Esophagus squamous epithelium (tissue), 4 donors: ENCODE measurements at regions not wholly inside any gene's neighbourhood (a gene's known extent, or its start where the extent isn't known, plus 50 kb on each side); places are given as distances from the start of the nearest gene placed in this dataset.

Experiments
- POLR2A ChIP-seq, 4 donors: fragments of 450-650 bp; IDR thresholded peaks; one replicate each; pipeline ENCODE4 v1.6.1; 2017; ENCODE audit warnings: antibody characterized with exemption in 4 of 4, mild to moderate bottlenecking in 4 of 4, moderate library complexity in 3 of 4
- TF ChIP-seq, protein P1 (sequence below), 6 experiments: fragments of 450-650 bp in 4 of 6; fragments of 200-600 bp in 2 of 6; sonication (generic) in 2 of 6; IDR thresholded peaks; one replicate each; pipeline ENCODE4 v1.5.1; 2016 to 2019; ENCODE audit warnings: antibody characterized with exemption in 6 of 6, mild to moderate bottlenecking in 4 of 6, moderate library complexity in 4 of 6

DNA sequence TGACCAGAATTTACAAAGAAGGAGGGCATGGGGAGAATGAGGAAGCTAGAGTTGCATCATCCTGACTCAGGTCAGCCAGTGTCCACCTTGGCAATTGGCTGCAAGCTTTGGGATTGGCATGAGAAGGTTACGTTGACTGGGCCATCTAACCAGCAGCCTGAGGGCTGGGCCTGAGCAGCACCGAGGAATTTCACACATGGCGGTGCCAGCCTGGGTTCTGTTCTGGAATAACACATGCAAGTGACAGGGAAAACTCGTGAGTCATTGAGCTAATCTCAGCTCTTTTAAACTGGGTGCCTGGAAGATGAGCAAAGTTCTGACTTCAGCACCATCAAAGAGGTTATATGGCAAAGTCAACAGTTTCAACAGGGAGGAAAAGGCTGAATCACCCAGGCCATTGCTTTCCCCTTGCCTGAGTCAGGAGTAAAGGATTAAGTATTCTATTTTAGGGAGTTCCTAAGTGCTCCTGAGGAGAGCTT is 543.2 kb upstream of the TBX3 start:
- TF ChIP-seq, protein P1, sequence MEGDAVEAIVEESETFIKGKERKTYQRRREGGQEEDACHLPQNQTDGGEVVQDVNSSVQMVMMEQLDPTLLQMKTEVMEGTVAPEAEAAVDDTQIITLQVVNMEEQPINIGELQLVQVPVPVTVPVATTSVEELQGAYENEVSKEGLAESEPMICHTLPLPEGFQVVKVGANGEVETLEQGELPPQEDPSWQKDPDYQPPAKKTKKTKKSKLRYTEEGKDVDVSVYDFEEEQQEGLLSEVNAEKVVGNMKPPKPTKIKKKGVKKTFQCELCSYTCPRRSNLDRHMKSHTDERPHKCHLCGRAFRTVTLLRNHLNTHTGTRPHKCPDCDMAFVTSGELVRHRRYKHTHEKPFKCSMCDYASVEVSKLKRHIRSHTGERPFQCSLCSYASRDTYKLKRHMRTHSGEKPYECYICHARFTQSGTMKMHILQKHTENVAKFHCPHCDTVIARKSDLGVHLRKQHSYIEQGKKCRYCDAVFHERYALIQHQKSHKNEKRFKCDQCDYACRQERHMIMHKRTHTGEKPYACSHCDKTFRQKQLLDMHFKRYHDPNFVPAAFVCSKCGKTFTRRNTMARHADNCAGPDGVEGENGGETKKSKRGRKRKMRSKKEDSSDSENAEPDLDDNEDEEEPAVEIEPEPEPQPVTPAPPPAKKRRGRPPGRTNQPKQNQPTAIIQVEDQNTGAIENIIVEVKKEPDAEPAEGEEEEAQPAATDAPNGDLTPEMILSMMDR (IDR thresholded peaks at IDR 0.05): no peak
- TF ChIP-seq POLR2A (IDR thresholded peaks at IDR 0.05): no peak
